Keratinocyte (primary cell): ENCODE measurements at regions not wholly inside any gene's neighbourhood (a gene's known extent, or its start where the extent isn't known, plus 50 kb on each side); places are given as distances from the start of the nearest gene placed in this dataset.
A peak's percentile ranks its signal among the peaks of the same experiment; 100 is the strongest.

ENCODE experiments used
- DNase-seq: peaks from one replicate; pipeline ENCODE4 v3.0.0-alpha.2; 2011; ENCODE audit warnings: low read depth, missing footprints, low spot score
- FAIRE-seq: peaks from 2 replicates; lab custom pipeline; 2011; peaks lifted over from hg19 to GRCh38; lab: Jason Lieb, UNC
- H2AFZ ChIP-seq: 2 replicates; pipeline ENCODE4 v1.6.0; 2012; ENCODE audit warnings: low read length, control low read depth, inconsistent platforms; ENCODE audit not compliant: control insufficient read depth
- H3K27ac ChIP-seq: 2 replicates; pipeline ENCODE4 v1.5.1; 2011; ENCODE audit warnings: low read length; ENCODE audit not compliant: control insufficient read depth, insufficient read depth
- H3K27me3 ChIP-seq: 3 replicates; pipeline ENCODE4 v1.6.0; 2011; ENCODE audit warnings: low read length; ENCODE audit not compliant: control insufficient read depth, insufficient read depth; ENCODE audit errors: extremely low read depth
- H3K36me3 ChIP-seq, 2 experiments: 2 replicates in 1 of 2; 3 replicates in 1 of 2; pipeline ENCODE4 v1.5.1; 2011; ENCODE audit warnings: low read length in 2 of 2, mild to moderate bottlenecking in 1 of 2; ENCODE audit not compliant: control insufficient read depth in 2 of 2, insufficient read depth in 2 of 2; ENCODE audit errors: extremely low read depth in 1 of 2
- H3K4me1 ChIP-seq: 3 replicates; pipeline ENCODE4 v1.5.1; 2011; ENCODE audit warnings: low read length; ENCODE audit not compliant: control insufficient read depth, insufficient read depth; ENCODE audit errors: extremely low read depth
- H3K4me2 ChIP-seq: 3 replicates; pipeline ENCODE4 v1.6.0; 2011; ENCODE audit warnings: low read depth, low read length; ENCODE audit not compliant: control insufficient read depth, insufficient read depth; ENCODE audit errors: extremely low read depth
- H3K4me3 ChIP-seq, 3 experiments: fragments of 200-600 bp in 1 of 3; sonication (generic) in 1 of 3; 2 replicates in 2 of 3; 3 replicates in 1 of 3; pipeline ENCODE4 v1.5.1; 2011 to 2016; ENCODE audit warnings: low read length in 3 of 3, mild to moderate bottlenecking in 3 of 3, control low read depth in 2 of 3, inconsistent platforms in 1 of 3, low read depth in 1 of 3, mixed read lengths in 1 of 3, mixed run types in 1 of 3, moderate library complexity in 1 of 3; ENCODE audit not compliant: control insufficient read depth in 2 of 3, insufficient read depth in 2 of 3; ENCODE audit errors: extremely low read depth in 1 of 3
- H3K79me2 ChIP-seq: 2 replicates; pipeline ENCODE4 v1.6.0; 2012; ENCODE audit warnings: low read length; ENCODE audit not compliant: control insufficient read depth, insufficient read depth
- H3K9ac ChIP-seq: 3 replicates; pipeline ENCODE4 v1.6.0; 2011; ENCODE audit warnings: low read length; ENCODE audit not compliant: control insufficient read depth, insufficient read depth; ENCODE audit errors: extremely low read depth
- H3K9me1 ChIP-seq: 3 replicates; pipeline ENCODE4 v1.6.0; 2011; ENCODE audit warnings: low read length; ENCODE audit not compliant: control insufficient read depth, insufficient read depth; ENCODE audit errors: extremely low read depth
- H3K9me3 ChIP-seq: 2 replicates; pipeline ENCODE4 v1.5.1; 2012; ENCODE audit warnings: low read depth, low read length; ENCODE audit not compliant: control insufficient read depth
- H4K20me1 ChIP-seq: 3 replicates; pipeline ENCODE4 v1.6.0; 2011; ENCODE audit warnings: low read length; ENCODE audit not compliant: control insufficient read depth, insufficient read depth; ENCODE audit errors: extremely low read depth
- CTCF ChIP-seq, 3 experiments: IDR thresholded peaks in 1 of 3; conservative IDR thresholded peaks in 1 of 3; optimal IDR thresholded peaks in 1 of 3; 2 replicates in 2 of 3; 3 replicates in 1 of 3; pipeline versions ENCODE3 to v1.5.1; 2011; ENCODE audit warnings: low read length in 3 of 3, mild to moderate bottlenecking in 3 of 3, moderate library complexity in 2 of 3, control low read depth in 1 of 3, inconsistent platforms in 1 of 3; ENCODE audit not compliant: insufficient read depth in 2 of 3; ENCODE audit errors: extremely low read depth in 1 of 3
- EZH2 ChIP-seq: IDR thresholded peaks from one replicate; pipeline ENCODE4 v1.6.1; 2012; ENCODE audit warnings: inconsistent platforms, mild to moderate bottlenecking, low read length, moderate library complexity
- dilution Hi-C: fragments of 300-500 bp; cut with MboI; formaldehyde crosslinking; loops from one replicate; pipeline ENCODE4 v1.7.0; 2020; ENCODE audit warnings: low sequenced_read_pairs; ENCODE audit not compliant: extremely low pct_ligation_motif_present

GRCh38 chr4:105058177-105058812 is 88.4 kb upstream of the TET2 start:
- dilution Hi-C loops = no loop called here
- peak overlapping the region; percentile 42 for H3K4me2 ChIP-seq
- no peaks in the 10 kb centered on the region for H4K20me1 ChIP-seq
- no peaks in the 10 kb centered on the region for H3K27me3 ChIP-seq
- H3K9me3 ChIP-seq = no peaks in the 10 kb centered on the region
- TF ChIP-seq CTCF (optimal IDR thresholded peaks at IDR 0.05 in 1 of 3, IDR thresholded peaks at IDR 0.05 in 1 of 3, conservative IDR thresholded peaks at IDR 0.05 in 1 of 3; ENCODE audit: extremely low read depth in 1 of 3, insufficient read depth in 2 of 3, low read length in 3 of 3) (no peak), EZH2 (no peak)
- DNase-seq = peak; percentile 75
- H3K27ac ChIP-seq = peak overlapping the region; percentile 33
- H3K9ac ChIP-seq = no peak overlapping the region
- peak; percentile 93 for FAIRE-seq
- no peaks in the 10 kb centered on the region for H3K36me3 ChIP-seq
- H3K4me1 ChIP-seq = peaks cover 45% of the 10 kb centered on the region
- H2AFZ ChIP-seq = no peak overlapping the region
- no peak overlapping the region for H3K4me3 ChIP-seq
- H3K9me1 ChIP-seq = no peaks in the 10 kb centered on the region
- no peaks in the 10 kb centered on the region for H3K79me2 ChIP-seq

GRCh38 chr4:105059337-105059736 is 87.3 kb upstream of the TET2 start:
- no peak overlapping the region for H3K9ac ChIP-seq
- peak overlapping the region; percentile 21 for H3K27ac ChIP-seq
- H3K9me3 ChIP-seq = no peaks in the 10 kb centered on the region
- peak overlapping the region; percentile 24 for H2AFZ ChIP-seq
- TF ChIP-seq EZH2 (no peak), CTCF (optimal IDR thresholded peaks at IDR 0.05 in 1 of 3, IDR thresholded peaks at IDR 0.05 in 1 of 3, conservative IDR thresholded peaks at IDR 0.05 in 1 of 3; ENCODE audit: extremely low read depth in 1 of 3, insufficient read depth in 2 of 3, low read length in 3 of 3) (no peak)
- peak overlapping the region; percentile 42 for H3K4me2 ChIP-seq
- dilution Hi-C loops = no loop called here
- no peak overlapping the region for H3K4me3 ChIP-seq
- H3K9me1 ChIP-seq = no peaks in the 10 kb centered on the region
- peaks cover 45% of the 10 kb centered on the region for H3K4me1 ChIP-seq
- H3K27me3 ChIP-seq = no peaks in the 10 kb centered on the region
- H4K20me1 ChIP-seq = no peaks in the 10 kb centered on the region
- FAIRE-seq (peak; percentile 90), DNase-seq (no peak)
- H3K36me3 ChIP-seq = no peaks in the 10 kb centered on the region
- no peaks in the 10 kb centered on the region for H3K79me2 ChIP-seq
